Fibroblast of skin of back (primary cell): ENCODE measurements at regions not wholly inside any gene's neighbourhood (a gene's known extent, or its start where the extent isn't known, plus 50 kb on each side); places are given as distances from the start of the nearest gene placed in this dataset.

Source experiments
- DNase-seq: peaks from one replicate; pipeline ENCODE4 v3.0.0-alpha.2; 2013

GRCh38 chr14:60563113-60563512 lies 54.2 kb downstream of the SIX6 start:
- DNase-seq = peak; percentile 75

GRCh38 chr14:60565211-60565610 lies 56.3 kb downstream of the SIX6 start:
- DNase-seq = peak; percentile 80

- peak; percentile 65 for DNase-seq
These were observed 57.2 kb downstream of the SIX6 start for GRCh38 chr14:60566101-60566500.

- peak; percentile 5 for DNase-seq
These were observed 65.1 kb downstream of the SIX6 start for GRCh38 chr14:60573943-60574495.

- no peak for DNase-seq
These were observed 66.1 kb downstream of the SIX6 start for GRCh38 chr14:60575008-60575407.

- DNase-seq = no peak
These were observed 63.6 kb downstream of the SIX1 start for GRCh38 chr14:60585676-60586075.

- no peak for DNase-seq
These were observed 59.8 kb downstream of the SIX1 start for GRCh38 chr14:60589442-60589841.

GRCh38 chr14:60590991-60591414 lies 58.3 kb downstream of the SIX1 start:
- DNase-seq = peak; percentile 11
